GM12875 (cell line): ENCODE measurements at regions not wholly inside any gene's neighbourhood (a gene's known extent, or its start where the extent isn't known, plus 50 kb on each side); places are given as distances from the start of the nearest gene placed in this dataset.

Source experiments
- H3K4me3 ChIP-seq: one replicate; pipeline ENCODE4 v1.5.1; 2011; ENCODE audit warnings: low read depth, low read length, control low read depth
- CTCF ChIP-seq: IDR thresholded peaks from 2 replicates; pipeline ENCODE4 v1.5.1; 2011; ENCODE audit warnings: low read depth, mild to moderate bottlenecking, control low read depth, inconsistent platforms, low read length, moderate library complexity, borderline replicate concordance; ENCODE audit not compliant: insufficient read depth

GRCh38 chr20:48342822-48343513, 484.8 kb downstream of the PREX1 start:
- no peak for TF ChIP-seq CTCF

GRCh38 chr20:48340883-48341281, 486.9 kb downstream of the PREX1 start:
- no peak overlapping the region for H3K4me3 ChIP-seq
- TF ChIP-seq CTCF, result no peak

More at GRCh38 chr20:48342822-48343513, 484.8 kb downstream of the PREX1 start:
- H3K4me3 ChIP-seq, result no peak overlapping the region

GRCh38 chr20:48339986-48340882, 487.6 kb downstream of the PREX1 start:
- no peak for TF ChIP-seq CTCF

GRCh38 chr20:48339190-48339985, 488.4 kb downstream of the PREX1 start:
- no peak for TF ChIP-seq CTCF
- no peak overlapping the region for H3K4me3 ChIP-seq

More at GRCh38 chr20:48339986-48340882, 487.6 kb downstream of the PREX1 start:
- H3K4me3 ChIP-seq, result no peak overlapping the region

- H3K4me3 ChIP-seq, result no peak overlapping the region
- TF ChIP-seq CTCF, result no peak
These were observed 489.1 kb downstream of the PREX1 start for GRCh38 chr20:48338717-48339116.

GRCh38 chr20:48336597-48336996, 491.2 kb downstream of the PREX1 start:
- H3K4me3 ChIP-seq, result no peak overlapping the region
- no peak for TF ChIP-seq CTCF
